ENCODE measurements at regions not wholly inside any gene's neighbourhood (a gene's known extent, or its start where the extent isn't known, plus 50 kb on each side); places are given as distances from the start of the nearest gene placed in this dataset.

- Histone ChIP-seq H3K9me3 (no peaks in the 10 kb centered on the region), H3K4me1 (ENCODE audit: insufficient read depth) (no peaks in the 10 kb centered on the region), H3K27ac (no peak overlapping the region), H3K27me3 (no peaks in the 10 kb centered on the region), H3K4me3 (no peak overlapping the region), H3K36me3 (no peaks in the 10 kb centered on the region)
- no peak for TF ChIP-seq CTCF (IDR thresholded peaks at IDR 0.05)
- no peak for TF ChIP-seq EP300 (IDR thresholded peaks at IDR 0.05)
- TF ChIP-seq POLR2A (IDR thresholded peaks at IDR 0.05), result no peak
- 63 to 73% (median 70%) methylated on average over 2 of the region's 2 CpGs for WGBS, 3 donors
- DNase-seq, result no peak
- intact Hi-C loops (cut with DNase I), result loop anchor here in 1 of 4 donors (10.0 kb wide), 1 partner anchor 65 kb away; no protein-coding TSS in a partner anchor
Measured at GRCh38 chrX:39299615-39300014, 498.4 kb downstream of the MID1IP1 start.

GRCh38 chrX:39301036-39301435, 499.8 kb downstream of the MID1IP1 start:
- no peak for DNase-seq
- H3K4me1 ChIP-seq (ENCODE audit: insufficient read depth), result no peaks in the 10 kb centered on the region
- no peaks in the 10 kb centered on the region for H3K27me3 ChIP-seq
- TF ChIP-seq CTCF (IDR thresholded peaks at IDR 0.05), result no peak
- no peak for TF ChIP-seq POLR2A (IDR thresholded peaks at IDR 0.05)
- TF ChIP-seq EP300 (IDR thresholded peaks at IDR 0.05), result no peak
- WGBS, 3 donors, result 58 to 66% (median 59%) methylated on average over 1 of the region's 1 CpG
- no peak overlapping the region for H3K27ac ChIP-seq
- H3K4me3 ChIP-seq, result no peak overlapping the region
- intact Hi-C loops (cut with DNase I), result loop anchor here in 1 of 4 donors (10.0 kb wide), 1 partner anchor 64 kb away; no protein-coding TSS in a partner anchor
- H3K36me3 ChIP-seq, result no peaks in the 10 kb centered on the region
- H3K9me3 ChIP-seq, result no peaks in the 10 kb centered on the region

- no peaks in the 10 kb centered on the region for H3K36me3 ChIP-seq
- H3K9me3 ChIP-seq, result no peaks in the 10 kb centered on the region
- H3K27me3 ChIP-seq, result no peaks in the 10 kb centered on the region
- no peak for DNase-seq
- no peaks in the 10 kb centered on the region for H3K4me1 ChIP-seq (ENCODE audit: insufficient read depth)
- no peak for TF ChIP-seq POLR2A (IDR thresholded peaks at IDR 0.05)
- TF ChIP-seq CTCF (IDR thresholded peaks at IDR 0.05), result no peak
- TF ChIP-seq EP300 (IDR thresholded peaks at IDR 0.05), result no peak
- WGBS, 3 donors, result 96 to 100% (median 100%) methylated on average over 1 of the region's 1 CpG
- H3K4me3 ChIP-seq, result no peak overlapping the region
- H3K27ac ChIP-seq, result no peak overlapping the region
- intact Hi-C loops (cut with DNase I), result loop anchor here in 1 of 4 donors (10.0 kb wide), 1 partner anchor 62 kb away; no protein-coding TSS in a partner anchor
Measured at GRCh38 chrX:39302838-39303237, 501.6 kb downstream of the MID1IP1 start.

GRCh38 chrX:39304746-39305145, 503.5 kb downstream of the MID1IP1 start:
- H3K36me3 ChIP-seq, result no peaks in the 10 kb centered on the region
- DNase-seq, result no peak
- no peaks in the 10 kb centered on the region for H3K9me3 ChIP-seq
- H3K4me3 ChIP-seq, result no peak overlapping the region
- 83 to 97% (median 95%) methylated on average over 1 of the region's 1 CpG for WGBS, 3 donors
- H3K27ac ChIP-seq, result no peak overlapping the region
- no peak for TF ChIP-seq POLR2A (IDR thresholded peaks at IDR 0.05)
- no peak for TF ChIP-seq CTCF (IDR thresholded peaks at IDR 0.05)
- TF ChIP-seq EP300 (IDR thresholded peaks at IDR 0.05), result no peak
- no peaks in the 10 kb centered on the region for H3K4me1 ChIP-seq (ENCODE audit: insufficient read depth)
- H3K27me3 ChIP-seq, result no peaks in the 10 kb centered on the region
- intact Hi-C loops (cut with DNase I), result loop anchor here in 1 of 4 donors (10.0 kb wide), 1 partner anchor 60 kb away; no protein-coding TSS in a partner anchor

Data from ovary (tissue), 7 donors.